Muscle layer of duodenum (tissue), 2 donors: ENCODE measurements at regions not wholly inside any gene's neighbourhood (a gene's known extent, or its start where the extent isn't known, plus 50 kb on each side); places are given as distances from the start of the nearest gene placed in this dataset.

ENCODE experiments used
- H3K27ac ChIP-seq: one replicate; pipeline ENCODE4 v1.7.0; 2013; ENCODE audit warnings: mild to moderate bottlenecking, low read length
- H3K27me3 ChIP-seq: one replicate; pipeline ENCODE4 v1.7.0; 2013; ENCODE audit warnings: low read depth, mild to moderate bottlenecking, control low read depth, low read length
- H3K36me3 ChIP-seq, 2 donors: one replicate each; pipeline ENCODE4 v1.7.0; 2013; ENCODE audit warnings: low read length in 2 of 2, control low read depth in 1 of 2, mild to moderate bottlenecking in 1 of 2; ENCODE audit not compliant: insufficient read depth in 2 of 2, control insufficient read depth in 1 of 2
- H3K4me1 ChIP-seq, 2 donors: one replicate each; pipeline ENCODE4 v1.7.0; 2013; ENCODE audit warnings: low read length in 2 of 2, mild to moderate bottlenecking in 2 of 2, control low read depth in 1 of 2, moderate library complexity in 1 of 2; ENCODE audit not compliant: insufficient read depth in 2 of 2, control insufficient read depth in 1 of 2
- H3K4me3 ChIP-seq, 2 donors: one replicate each; pipeline ENCODE4 v1.7.0; 2013; ENCODE audit warnings: low read length in 2 of 2, low read depth in 1 of 2, mild to moderate bottlenecking in 1 of 2
- H3K9me3 ChIP-seq, 2 donors: one replicate each; pipeline ENCODE4 v1.7.0; 2013; ENCODE audit warnings: low read length in 2 of 2, control low read depth in 1 of 2, mild to moderate bottlenecking in 1 of 2; ENCODE audit not compliant: control insufficient read depth in 1 of 2
- donor health status: healthy.

- no peak overlapping the region for H3K27ac ChIP-seq
- H3K27me3 ChIP-seq: no peaks in the 10 kb centered on the region
- no peak overlapping the region for H3K4me3 ChIP-seq
- H3K9me3 ChIP-seq: no peaks in the 10 kb centered on the region
- no peaks in the 10 kb centered on the region for H3K36me3 ChIP-seq
- H3K4me1 ChIP-seq: peaks cover 11% of the 10 kb centered on the region in 2 donors
Observed at GRCh38 chr6:6704103-6705060, 115.9 kb downstream of the LY86 start.

- Histone ChIP-seq H3K4me3 (no peak overlapping the region), H3K4me1 (peaks cover 4 to 6% of the 10 kb centered on the region in 2 donors), H3K27me3 (no peaks in the 10 kb centered on the region), H3K36me3 (no peaks in the 10 kb centered on the region), H3K9me3 (no peaks in the 10 kb centered on the region), H3K27ac (no peak overlapping the region)
Observed at GRCh38 chr6:6705061-6705425, 116.5 kb downstream of the LY86 start.

- Histone ChIP-seq H3K4me3 (no peak overlapping the region), H3K9me3 (no peaks in the 10 kb centered on the region), H3K4me1 (peaks cover 0 to 6% of the 10 kb centered on the region in 2 donors), H3K36me3 (no peaks in the 10 kb centered on the region), H3K27me3 (no peaks in the 10 kb centered on the region), H3K27ac (no peak overlapping the region)
Observed at GRCh38 chr6:6705915-6706675, 117.6 kb downstream of the LY86 start.

- H3K27me3 ChIP-seq: no peaks in the 10 kb centered on the region
- no peak overlapping the region for H3K4me3 ChIP-seq
- H3K9me3 ChIP-seq: no peaks in the 10 kb centered on the region
- H3K4me1 ChIP-seq: peaks cover under 1 to 2% of the 10 kb centered on the region in 2 donors
- H3K27ac ChIP-seq: no peak overlapping the region
- H3K36me3 ChIP-seq: no peaks in the 10 kb centered on the region
Observed at GRCh38 chr6:6707143-6707542, 118.6 kb downstream of the LY86 start.

GRCh38 chr6:6709106-6709505 is 120.6 kb downstream of the LY86 start:
- Histone ChIP-seq H3K9me3 (no peaks in the 10 kb centered on the region), H3K4me1 (peaks cover 6 to 21% of the 10 kb centered on the region in 2 donors), H3K27me3 (no peaks in the 10 kb centered on the region), H3K4me3 (no peak overlapping the region), H3K27ac (no peak overlapping the region), H3K36me3 (no peaks in the 10 kb centered on the region)

- Histone ChIP-seq H3K27ac (no peak overlapping the region), H3K4me3 (no peak overlapping the region), H3K27me3 (no peaks in the 10 kb centered on the region), H3K9me3 (no peaks in the 10 kb centered on the region), H3K36me3 (no peaks in the 10 kb centered on the region), H3K4me1 (peaks cover 14 to 35% of the 10 kb centered on the region in 2 donors)
Observed at GRCh38 chr6:6711031-6711785, 122.7 kb downstream of the LY86 start.

- Histone ChIP-seq H3K4me3 (no peak overlapping the region), H3K9me3 (no peaks in the 10 kb centered on the region), H3K36me3 (no peaks in the 10 kb centered on the region), H3K4me1 (peaks cover 14 to 35% of the 10 kb centered on the region in 2 donors), H3K27ac (no peak overlapping the region), H3K27me3 (no peaks in the 10 kb centered on the region)
Observed at GRCh38 chr6:6711832-6712448, 123.4 kb downstream of the LY86 start.

GRCh38 chr6:6712449-6713403 is 124.2 kb downstream of the LY86 start:
- peaks cover 14 to 35% of the 10 kb centered on the region in 2 donors for H3K4me1 ChIP-seq
- peak overlapping the region; percentile 56 for H3K27ac ChIP-seq
- H3K9me3 ChIP-seq: no peaks in the 10 kb centered on the region
- no peaks in the 10 kb centered on the region for H3K36me3 ChIP-seq
- peak overlapping the region; percentile 4 to 18 for H3K4me3 ChIP-seq
- no peaks in the 10 kb centered on the region for H3K27me3 ChIP-seq

- H3K27ac ChIP-seq: peak overlapping the region; percentile 56
- no peaks in the 10 kb centered on the region for H3K36me3 ChIP-seq
- H3K4me1 ChIP-seq: peaks cover 14 to 35% of the 10 kb centered on the region in 2 donors
- no peaks in the 10 kb centered on the region for H3K27me3 ChIP-seq
- H3K9me3 ChIP-seq: no peaks in the 10 kb centered on the region
- H3K4me3 ChIP-seq: no peak overlapping the region
Observed at GRCh38 chr6:6713657-6714056, 125.1 kb downstream of the LY86 start.
